ENCODE measurements at regions not wholly inside any gene's neighbourhood (a gene's known extent, or its start where the extent isn't known, plus 50 kb on each side); places are given as distances from the start of the nearest gene placed in this dataset.
A peak's percentile ranks its signal among the peaks of the same experiment; 100 is the strongest.

DNA sequence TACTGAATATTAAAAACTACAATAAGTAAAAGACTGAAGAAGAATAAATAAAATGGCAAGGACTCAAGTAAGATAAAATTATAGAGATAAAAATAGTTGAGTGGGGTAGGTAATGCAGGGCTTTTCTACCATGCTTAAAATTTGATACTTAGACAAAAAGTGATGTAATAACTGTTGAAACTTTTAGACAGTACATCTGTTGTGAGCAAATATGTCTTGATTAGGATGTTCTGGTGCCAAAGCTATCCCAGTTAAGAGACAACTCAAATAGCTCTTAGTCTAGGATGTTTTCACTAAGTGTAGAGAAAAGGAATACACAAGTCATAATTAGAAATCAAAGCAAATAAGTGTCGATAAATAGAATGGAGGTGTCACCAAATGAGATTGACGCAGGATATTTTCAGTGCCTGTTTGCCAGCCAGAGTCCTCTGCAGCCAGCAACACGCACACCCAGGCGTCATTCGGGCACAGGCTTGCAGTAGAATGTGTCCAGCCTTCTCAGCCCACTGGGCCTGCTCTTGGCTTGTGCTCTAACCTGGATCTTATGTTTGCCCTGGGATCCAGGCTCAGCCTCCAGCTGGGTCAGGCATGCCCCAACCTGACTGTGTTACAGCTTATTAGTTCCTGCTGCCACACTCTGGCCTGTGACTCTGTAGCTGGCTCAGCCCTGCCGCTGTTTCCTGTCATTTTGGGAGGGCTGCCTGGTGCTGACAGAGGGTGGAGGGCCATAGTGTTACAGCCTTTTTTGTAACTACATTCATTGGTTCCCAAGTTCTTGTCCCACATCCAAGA lies 766.2 kb downstream of the PCDH17 start:
- no peak for ATAC-seq
- peak; percentile 41 for DNase-seq
- Histone ChIP-seq H3K4me1 (no peaks in the 10 kb centered on the region), H3K9me3 (no peaks in the 10 kb centered on the region), H3K27ac (no peak overlapping the region), H3K36me3 (no peaks in the 10 kb centered on the region), H3K4me3 (no peak overlapping the region), H3K27me3 (no peaks in the 10 kb centered on the region)
- intact Hi-C loops (cut with DNase I) = no loop called here
- TF ChIP-seq CTCF (IDR thresholded peaks at IDR 0.05) = no peak

- Histone ChIP-seq H3K4me3 (no peak overlapping the region), H3K36me3 (no peaks in the 10 kb centered on the region), H3K4me1 (no peaks in the 10 kb centered on the region), H3K9me3 (no peaks in the 10 kb centered on the region), H3K27ac (no peak overlapping the region), H3K27me3 (no peaks in the 10 kb centered on the region)
- DNase-seq (no peak), ATAC-seq (no peak)
- intact Hi-C loops (cut with DNase I) = no loop called here
- no peak for TF ChIP-seq CTCF (IDR thresholded peaks at IDR 0.05)
Observed at GRCh38 chr13:58399263-58399662, 767.7 kb downstream of the PCDH17 start.

DNA sequence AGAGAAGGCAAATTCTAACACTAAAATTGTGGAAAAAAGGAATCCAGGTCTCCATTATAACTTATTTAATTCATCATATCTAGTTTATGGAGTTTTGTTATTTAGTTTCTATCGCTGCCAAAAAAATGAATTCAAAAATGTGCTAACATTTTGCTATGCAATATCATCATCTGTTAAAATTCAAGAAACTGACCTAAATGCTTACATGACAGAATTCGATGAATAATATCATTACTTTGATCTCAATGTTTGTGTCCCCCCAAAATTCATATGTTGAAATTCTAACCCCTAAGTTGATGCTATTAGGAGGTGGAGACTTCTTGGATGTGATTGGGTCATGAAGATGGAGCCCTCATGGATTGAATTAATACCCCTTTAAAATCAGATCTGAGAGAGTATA lies 775.0 kb downstream of the PCDH17 start:
- no peaks in the 10 kb centered on the region for H3K9me3 ChIP-seq
- no peak overlapping the region for H3K27ac ChIP-seq
- no peak overlapping the region for H3K4me3 ChIP-seq
- TF ChIP-seq CTCF (IDR thresholded peaks at IDR 0.05) = no peak
- intact Hi-C loops (cut with DNase I) = no loop called here
- DNase-seq (no peak), ATAC-seq (no peak)
- no peaks in the 10 kb centered on the region for H3K4me1 ChIP-seq
- no peaks in the 10 kb centered on the region for H3K27me3 ChIP-seq
- no peaks in the 10 kb centered on the region for H3K36me3 ChIP-seq

GRCh38 chr13:58429917-58430316 lies 798.4 kb downstream of the PCDH17 start:
- Histone ChIP-seq H3K9me3 (no peaks in the 10 kb centered on the region), H3K27me3 (no peaks in the 10 kb centered on the region), H3K27ac (no peak overlapping the region), H3K4me1 (no peaks in the 10 kb centered on the region), H3K36me3 (no peaks in the 10 kb centered on the region), H3K4me3 (no peak overlapping the region)
- ATAC-seq = no peak
- intact Hi-C loops (cut with DNase I) = no loop called here
- DNase-seq = no peak
- TF ChIP-seq CTCF (IDR thresholded peaks at IDR 0.05) = no peak

GRCh38 chr13:58434943-58435342 lies 803.4 kb downstream of the PCDH17 start:
- H3K4me1 ChIP-seq = no peaks in the 10 kb centered on the region
- ATAC-seq = no peak

More at GRCh38 chr13:58434943-58435342, 803.4 kb downstream of the PCDH17 start:
- no peak for DNase-seq
- Histone ChIP-seq H3K27me3 (no peaks in the 10 kb centered on the region), H3K27ac (no peak overlapping the region), H3K9me3 (no peaks in the 10 kb centered on the region), H3K36me3 (no peaks in the 10 kb centered on the region), H3K4me3 (no peak overlapping the region)
- intact Hi-C loops (cut with DNase I) = no loop called here
- no peak for TF ChIP-seq CTCF (IDR thresholded peaks at IDR 0.05)

Data from upper lobe of right lung (tissue), 1 donor.